ENCODE measurements at regions not wholly inside any gene's neighbourhood (a gene's known extent, or its start where the extent isn't known, plus 50 kb on each side); places are given as distances from the start of the nearest gene placed in this dataset.

DNA sequence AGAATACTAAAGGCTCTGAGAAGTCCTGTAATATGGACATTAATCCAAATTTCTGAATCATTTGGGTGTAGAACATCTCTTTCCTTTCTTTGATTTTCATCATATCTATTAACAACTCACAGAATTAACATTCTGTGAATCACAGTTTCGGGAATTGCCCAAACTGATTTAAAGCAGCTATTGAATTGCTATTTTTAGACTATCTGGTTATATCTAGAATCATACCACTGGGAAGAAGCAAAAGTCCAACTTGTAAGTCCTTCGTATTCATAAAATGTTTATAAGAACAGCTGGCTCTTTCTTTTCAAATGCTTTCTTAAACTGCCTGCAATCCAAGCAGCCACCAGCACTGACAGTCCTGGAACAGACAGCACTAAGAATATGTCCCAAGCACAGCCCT lies 733.0 kb downstream of the NTRK3 start:
- no peak overlapping the region for H3K27ac ChIP-seq
- H3K27me3 ChIP-seq, result no peaks in the 10 kb centered on the region
- H3K4me3 ChIP-seq, result no peak overlapping the region
- no peaks in the 10 kb centered on the region for H3K4me1 ChIP-seq (replicated peaks in 1 of 2)
- intact Hi-C loops (cut with DNase I), result no loop called here
- no peaks in the 10 kb centered on the region for H3K36me3 ChIP-seq (replicated peaks in 1 of 2)
- DNase-seq, result no peak
- WGBS, 4 donors, result 69 to 79% (median 75%) methylated on average over 2 of the region's 2 CpGs
- no peaks in the 10 kb centered on the region for H3K9me3 ChIP-seq (replicated peaks in 1 of 3)
- no peak for TF ChIP-seq POLR2A (IDR thresholded peaks at IDR 0.05)
- TF ChIP-seq, protein P1, sequence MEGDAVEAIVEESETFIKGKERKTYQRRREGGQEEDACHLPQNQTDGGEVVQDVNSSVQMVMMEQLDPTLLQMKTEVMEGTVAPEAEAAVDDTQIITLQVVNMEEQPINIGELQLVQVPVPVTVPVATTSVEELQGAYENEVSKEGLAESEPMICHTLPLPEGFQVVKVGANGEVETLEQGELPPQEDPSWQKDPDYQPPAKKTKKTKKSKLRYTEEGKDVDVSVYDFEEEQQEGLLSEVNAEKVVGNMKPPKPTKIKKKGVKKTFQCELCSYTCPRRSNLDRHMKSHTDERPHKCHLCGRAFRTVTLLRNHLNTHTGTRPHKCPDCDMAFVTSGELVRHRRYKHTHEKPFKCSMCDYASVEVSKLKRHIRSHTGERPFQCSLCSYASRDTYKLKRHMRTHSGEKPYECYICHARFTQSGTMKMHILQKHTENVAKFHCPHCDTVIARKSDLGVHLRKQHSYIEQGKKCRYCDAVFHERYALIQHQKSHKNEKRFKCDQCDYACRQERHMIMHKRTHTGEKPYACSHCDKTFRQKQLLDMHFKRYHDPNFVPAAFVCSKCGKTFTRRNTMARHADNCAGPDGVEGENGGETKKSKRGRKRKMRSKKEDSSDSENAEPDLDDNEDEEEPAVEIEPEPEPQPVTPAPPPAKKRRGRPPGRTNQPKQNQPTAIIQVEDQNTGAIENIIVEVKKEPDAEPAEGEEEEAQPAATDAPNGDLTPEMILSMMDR (IDR thresholded peaks at IDR 0.05), result no peak

DNA sequence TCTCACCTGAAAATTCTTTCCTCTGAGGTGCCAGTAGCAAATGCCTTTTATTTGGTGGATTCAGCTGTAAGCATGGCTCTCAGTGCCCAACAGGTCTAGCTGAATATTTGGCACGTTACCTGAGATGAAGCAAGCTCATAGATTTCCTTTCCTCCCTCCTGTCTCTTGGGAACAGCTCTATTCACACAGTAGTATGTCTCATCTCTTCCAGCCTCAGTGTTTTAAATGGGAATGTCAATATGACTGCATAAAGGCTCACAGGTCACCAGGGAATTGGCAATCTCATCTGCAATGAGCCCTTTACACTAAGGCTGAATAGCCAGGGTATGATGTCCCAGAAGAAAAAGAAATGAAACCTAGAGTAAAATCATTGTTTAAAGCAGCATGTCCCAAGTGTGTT lies 733.5 kb downstream of the NTRK3 start:
- intact Hi-C loops (cut with DNase I), result no loop called here
- no peaks in the 10 kb centered on the region for H3K36me3 ChIP-seq (replicated peaks in 1 of 2)
- no peak overlapping the region for H3K4me3 ChIP-seq
- no peak overlapping the region for H3K27ac ChIP-seq
- 68 to 93% (median 73%) methylated on average over 1 of the region's 1 CpG for whole genome bisulfite sequencing, 4 donors
- no peaks in the 10 kb centered on the region for H3K4me1 ChIP-seq (replicated peaks in 1 of 2)
- DNase-seq, result no peak
- TF ChIP-seq, protein P1 (IDR thresholded peaks at IDR 0.05), result no peak
- TF ChIP-seq POLR2A (IDR thresholded peaks at IDR 0.05), result no peak
- H3K9me3 ChIP-seq (replicated peaks in 1 of 3), result no peaks in the 10 kb centered on the region
- no peaks in the 10 kb centered on the region for H3K27me3 ChIP-seq

DNA sequence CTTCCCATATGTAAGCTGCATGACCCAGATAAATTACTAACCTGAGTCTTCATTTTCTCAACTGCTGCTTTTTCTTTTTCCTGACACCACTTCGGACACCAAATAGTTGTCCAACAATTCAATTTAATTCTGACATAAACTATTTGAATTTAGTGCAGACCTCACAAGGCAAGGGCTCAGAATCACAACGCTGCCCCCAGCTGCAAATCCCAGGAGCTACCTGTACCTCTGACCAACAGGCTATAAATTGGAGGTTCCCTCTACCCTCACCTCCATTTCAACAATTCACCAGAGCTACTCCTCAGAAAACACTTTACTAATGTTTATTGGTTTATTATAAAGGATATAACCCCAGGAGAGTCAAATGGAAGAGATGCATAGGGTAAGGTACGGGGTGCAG lies 737.6 kb downstream of the NTRK3 start:
- Histone ChIP-seq H3K9me3 (replicated peaks in 1 of 3) (no peaks in the 10 kb centered on the region), H3K4me1 (replicated peaks in 1 of 2) (no peaks in the 10 kb centered on the region), H3K27ac (no peak overlapping the region), H3K36me3 (replicated peaks in 1 of 2) (no peaks in the 10 kb centered on the region), H3K4me3 (no peak overlapping the region), H3K27me3 (no peaks in the 10 kb centered on the region)
- intact Hi-C loops (cut with DNase I), result no loop called here
- 67 to 74% (median 70%) methylated on average over 3 of the region's 3 CpGs for WGBS, 4 donors
- no peak for TF ChIP-seq POLR2A (IDR thresholded peaks at IDR 0.05)
- TF ChIP-seq, protein P1 (IDR thresholded peaks at IDR 0.05), result no peak
- no peak for DNase-seq

DNA sequence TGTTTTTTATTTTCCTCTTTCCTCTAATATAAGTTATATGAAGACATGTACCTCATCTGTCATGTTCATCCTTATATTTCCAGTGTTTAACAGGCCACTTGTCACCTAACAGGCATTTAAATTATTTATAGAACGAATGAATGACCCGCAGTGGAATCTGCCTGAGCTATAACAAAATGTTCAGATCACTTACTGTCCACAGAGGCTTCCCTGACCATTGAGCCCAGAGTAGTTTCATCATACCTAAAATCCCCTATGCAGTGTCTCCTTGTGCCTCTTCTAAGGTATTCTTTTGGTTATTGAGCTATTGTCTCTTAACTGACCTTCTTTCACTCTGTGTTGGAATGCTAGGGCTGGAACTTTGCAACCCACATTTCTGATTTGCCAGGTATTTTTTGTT lies 748.5 kb downstream of the NTRK3 start:
- no peak for TF ChIP-seq POLR2A (IDR thresholded peaks at IDR 0.05)
- TF ChIP-seq, protein P1 (IDR thresholded peaks at IDR 0.05), result no peak
- intact Hi-C loops (cut with DNase I), result no loop called here
- no peak for DNase-seq
- Histone ChIP-seq H3K9me3 (replicated peaks in 1 of 3) (no peaks in the 10 kb centered on the region), H3K27ac (no peak overlapping the region), H3K4me3 (no peak overlapping the region), H3K4me1 (replicated peaks in 1 of 2) (no peaks in the 10 kb centered on the region), H3K27me3 (no peaks in the 10 kb centered on the region), H3K36me3 (replicated peaks in 1 of 2) (no peaks in the 10 kb centered on the region)
- 76 to 94% (median 79%) methylated on average over 2 of the region's 2 CpGs for WGBS, 4 donors
